SHP77 treated with DMSO at 0.1 percent for 48 hours (cell line): ENCODE measurements at regions not wholly inside any gene's neighbourhood (a gene's known extent, or its start where the extent isn't known, plus 50 kb on each side); places are given as distances from the start of the nearest gene placed in this dataset.

Experiments used
- DNase-seq: peaks from one replicate; lab custom pipeline; 2025; lab: John Stamatoyannopoulos, UW

- DNase-seq = no peak
Measured at GRCh38 chr2:102967451-102967850, 205.6 kb downstream of the TMEM182 start.

- no peak for DNase-seq
Measured at GRCh38 chr2:102968375-102968774, 206.5 kb downstream of the TMEM182 start.

GRCh38 chr2:102971701-102972100 is 209.9 kb downstream of the TMEM182 start:
- DNase-seq = no peak

GRCh38 chr2:102975996-102976975 is 214.5 kb downstream of the TMEM182 start:
- peak; percentile 5 for DNase-seq

GRCh38 chr2:102977426-102978090 is 215.7 kb downstream of the TMEM182 start:
- DNase-seq = no peak

- no peak for DNase-seq
Measured at GRCh38 chr2:102978091-102978490, 216.3 kb downstream of the TMEM182 start.

GRCh38 chr2:102979429-102979828 is 217.6 kb downstream of the TMEM182 start:
- DNase-seq = no peak

- no peak for DNase-seq
Measured at GRCh38 chr2:102983786-102984185, 222.0 kb downstream of the TMEM182 start.

GRCh38 chr2:102986826-102987490 is 225.1 kb downstream of the TMEM182 start:
- no peak for DNase-seq

GRCh38 chr2:102992607-102993006 is 230.8 kb downstream of the TMEM182 start:
- DNase-seq = no peak

- no peak for DNase-seq
Measured at GRCh38 chr2:102999958-103000357, 238.1 kb downstream of the TMEM182 start.

- no peak for DNase-seq
Measured at GRCh38 chr2:103002954-103003353, 241.1 kb downstream of the TMEM182 start.

- no peak for DNase-seq
Measured at GRCh38 chr2:103003750-103004260, 242.0 kb downstream of the TMEM182 start.

- no peak for DNase-seq
Measured at GRCh38 chr2:103004426-103004942, 242.7 kb downstream of the TMEM182 start.

GRCh38 chr2:103005393-103005792 is 243.6 kb downstream of the TMEM182 start:
- DNase-seq = no peak

- no peak for DNase-seq
Measured at GRCh38 chr2:103007086-103007485, 245.3 kb downstream of the TMEM182 start.

GRCh38 chr2:103008586-103008985 is 246.8 kb downstream of the TMEM182 start:
- DNase-seq = no peak

- DNase-seq = no peak
Measured at GRCh38 chr2:103009871-103010270, 248.0 kb downstream of the TMEM182 start.

GRCh38 chr2:103010306-103010705 is 248.5 kb downstream of the TMEM182 start:
- DNase-seq = no peak

GRCh38 chr2:103010751-103011150 is 248.9 kb downstream of the TMEM182 start:
- no peak for DNase-seq

GRCh38 chr2:103012590-103012989 is 250.8 kb downstream of the TMEM182 start:
- no peak for DNase-seq

GRCh38 chr2:103025056-103025455 is 263.2 kb downstream of the TMEM182 start:
- no peak for DNase-seq
